Non-pigmented ciliary epithelial cell (primary cell): ENCODE measurements at regions not wholly inside any gene's neighbourhood (a gene's known extent, or its start where the extent isn't known, plus 50 kb on each side); places are given as distances from the start of the nearest gene placed in this dataset.

Experiments used
- DNase-seq: peaks from one replicate; pipeline ENCODE4 v3.0.0-alpha.2; 2010; ENCODE audit warnings: low read depth

GRCh38 chr17:79341816-79342215, 267.2 kb downstream of the ENGASE start:
- no peak for DNase-seq

- DNase-seq, result no peak
These were observed 266.7 kb downstream of the ENGASE start for GRCh38 chr17:79341222-79341780.

- DNase-seq, result no peak
These were observed 266.0 kb downstream of the ENGASE start for GRCh38 chr17:79340333-79341221.

GRCh38 chr17:79339321-79339720, 264.7 kb downstream of the ENGASE start:
- DNase-seq, result no peak

GRCh38 chr17:79338604-79339003, 264.0 kb downstream of the ENGASE start:
- peak; percentile 2 for DNase-seq

- no peak for DNase-seq
These were observed 263.5 kb downstream of the ENGASE start for GRCh38 chr17:79338152-79338551.

- DNase-seq, result no peak
These were observed 262.4 kb downstream of the ENGASE start for GRCh38 chr17:79337053-79337452.

GRCh38 chr17:79335456-79335855, 260.8 kb downstream of the ENGASE start:
- no peak for DNase-seq

- DNase-seq, result no peak
These were observed 257.5 kb downstream of the ENGASE start for GRCh38 chr17:79332011-79332554.

GRCh38 chr17:79331492-79331891, 256.9 kb downstream of the ENGASE start:
- no peak for DNase-seq

GRCh38 chr17:79330696-79331095, 256.1 kb downstream of the ENGASE start:
- DNase-seq, result no peak

- DNase-seq, result no peak
These were observed 255.6 kb downstream of the ENGASE start for GRCh38 chr17:79330229-79330628.

- no peak for DNase-seq
These were observed 252.2 kb downstream of the ENGASE start for GRCh38 chr17:79326814-79327213.

- no peak for DNase-seq
These were observed 251.2 kb downstream of the ENGASE start for GRCh38 chr17:79325709-79326430.

GRCh38 chr17:79324194-79324593, 249.6 kb downstream of the ENGASE start:
- no peak for DNase-seq

- DNase-seq, result no peak
These were observed 248.9 kb downstream of the ENGASE start for GRCh38 chr17:79323566-79323965.

- no peak for DNase-seq
These were observed 247.8 kb downstream of the ENGASE start for GRCh38 chr17:79322211-79323123.

- no peak for DNase-seq
These were observed 245.7 kb downstream of the ENGASE start for GRCh38 chr17:79320331-79320730.

- no peak for DNase-seq
These were observed 243.3 kb downstream of the ENGASE start for GRCh38 chr17:79317916-79318315.

GRCh38 chr17:79316805-79317204, 242.2 kb downstream of the ENGASE start:
- DNase-seq, result no peak

- no peak for DNase-seq
These were observed 240.9 kb downstream of the ENGASE start for GRCh38 chr17:79315358-79316105.
